ENCODE measurements at regions not wholly inside any gene's neighbourhood (a gene's known extent, or its start where the extent isn't known, plus 50 kb on each side); places are given as distances from the start of the nearest gene placed in this dataset.

DNA sequence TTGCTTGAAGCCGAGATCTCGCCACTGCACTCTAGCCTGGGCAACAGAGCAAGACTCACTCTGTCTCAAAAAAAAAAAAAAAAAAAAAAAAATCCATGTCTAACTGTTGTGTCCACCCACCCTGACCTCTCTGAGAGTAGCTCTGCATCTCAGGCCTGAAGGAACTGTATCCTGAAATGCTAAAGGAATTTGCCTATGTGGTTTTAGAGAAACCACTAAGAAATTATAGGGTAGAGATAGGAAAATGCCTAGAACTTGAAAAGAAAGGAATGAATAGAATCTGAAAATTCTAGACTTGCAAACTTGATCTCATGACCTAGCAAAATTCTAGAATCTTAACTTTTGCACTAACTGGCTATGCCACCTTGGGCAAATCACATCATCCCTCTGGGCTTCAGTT, 217.5 kb upstream of the ROPN1 start:
- TF ChIP-seq POLR2AphosphoS5 (IDR thresholded peaks at IDR 0.05; ENCODE audit: low read depth, low read length) (no peak), GABPA (IDR thresholded peaks at IDR 0.05; ENCODE audit: borderline replicate concordance, insufficient read depth, low read length) (no peak), USF2 (IDR thresholded peaks at IDR 0.05; ENCODE audit: low read length) (no peak), SAP30 (IDR thresholded peaks at IDR 0.05; ENCODE audit: insufficient read depth, insufficient replicate concordance, low read length) (no peak), CTCF (IDR thresholded peaks at IDR 0.05; ENCODE audit: control extremely low read depth in 1 of 3, insufficient read depth in 1 of 3, low read depth in 1 of 3, low read length in 3 of 3) (no peak), POLR2A (IDR thresholded peaks at IDR 0.05; ENCODE audit: control extremely low read depth in 1 of 2, low read depth in 2 of 2, low read length in 2 of 2) (no peak), TAF1 (IDR thresholded peaks at IDR 0.05; ENCODE audit: low read depth, low read length) (no peak), YY1 (IDR thresholded peaks at IDR 0.05; ENCODE audit: low read depth, low read length) (no peak), SRF (IDR thresholded peaks at IDR 0.05; ENCODE audit: low read depth, low read length) (no peak), EZH2 (IDR thresholded peaks at IDR 0.05; ENCODE audit: low read depth, low read length, severe bottlenecking) (no peak)
